OCI-LY7 (cell line): ENCODE measurements at regions not wholly inside any gene's neighbourhood (a gene's known extent, or its start where the extent isn't known, plus 50 kb on each side); places are given as distances from the start of the nearest gene placed in this dataset.

Experiments
- BruUV-seq: library from RNA; stranded (reverse); fragments of 400-500 nt; replicated peaks from 2 replicates; lab custom pipeline; 2021; lab: Mats Ljungman, UMichigan
- CTCF ChIA-PET: fragments of 300-600 bp; sonication (Branson Sonifier 250); formaldehyde crosslinking; loops from one replicate; lab custom pipeline; 2022; ENCODE audit warnings: antibody characterized with exemption; ENCODE audit not compliant: unreplicated experiment; lab: Charles Lee
- POLR2A ChIA-PET: fragments of 300-600 bp; sonication (Branson Sonifier 250); formaldehyde crosslinking; loops from one replicate; lab custom pipeline; 2022; ENCODE audit warnings: antibody characterized with exemption; lab: Charles Lee
- DNase-seq: peaks from one replicate; pipeline ENCODE4 v3.0.0-alpha.2; 2015; ENCODE audit warnings: low spot score
- H2AFZ ChIP-seq: fragments of 200-600 bp; sonication (generic), shearing (Covaris generic); 2 replicates; pipeline ENCODE4 v1.6.1; 2014; ENCODE audit warnings: mild to moderate bottlenecking, antibody characterized with exemption, low read length, moderate library complexity
- H3K27ac ChIP-seq: fragments of 200-600 bp; sonication (generic); 2 replicates; pipeline ENCODE4 v1.5.1; 2014; ENCODE audit warnings: mixed run types, low read depth, mild to moderate bottlenecking, moderate library complexity, low read length, inconsistent platforms; ENCODE audit not compliant: poor library complexity, severe bottlenecking
- H3K36me3 ChIP-seq: fragments of 200-600 bp; sonication (generic); 2 replicates; pipeline ENCODE4 v1.6.1; 2014; ENCODE audit warnings: mild to moderate bottlenecking, antibody characterized with exemption, low read length, moderate library complexity, mixed read lengths; ENCODE audit not compliant: insufficient read depth
- H3K4me1 ChIP-seq: fragments of 200-600 bp; sonication (generic); 2 replicates; pipeline ENCODE4 v1.5.1; 2014; ENCODE audit warnings: mild to moderate bottlenecking, low read length; ENCODE audit not compliant: insufficient read depth, poor library complexity, severe bottlenecking
- H3K4me2 ChIP-seq: fragments of 200-600 bp; sonication (generic); 2 replicates; pipeline ENCODE4 v1.6.1; 2014; ENCODE audit warnings: mild to moderate bottlenecking, low read length
- H3K4me3 ChIP-seq: fragments of 200-600 bp; sonication (generic); 2 replicates; pipeline ENCODE4 v1.5.1; 2014; ENCODE audit warnings: mild to moderate bottlenecking, low read depth, low read length; ENCODE audit not compliant: poor library complexity, severe bottlenecking
- H3K79me2 ChIP-seq: fragments of 200-600 bp; sonication (generic); 2 replicates; pipeline ENCODE4 v1.6.1; 2016; ENCODE audit warnings: low read depth, mild to moderate bottlenecking, low read length, moderate library complexity, mixed read lengths; ENCODE audit not compliant: insufficient read depth
- H3K9me2 ChIP-seq: fragments of 200-600 bp; sonication (generic); 2 replicates; pipeline ENCODE4 v1.6.1; 2016; ENCODE audit warnings: mild to moderate bottlenecking, low read length, mixed read lengths; ENCODE audit not compliant: insufficient read depth
- H3K9me3 ChIP-seq: fragments of 200-600 bp; sonication (generic); 2 replicates; pipeline ENCODE4 v1.6.1; 2014; ENCODE audit warnings: mild to moderate bottlenecking, mixed run types, low read length, mixed read lengths
- H4K20me1 ChIP-seq: fragments of 200-600 bp; sonication (generic); 2 replicates; pipeline ENCODE4 v1.6.1; 2014; ENCODE audit warnings: mild to moderate bottlenecking, antibody characterized with exemption, low read length, moderate library complexity, mixed read lengths; ENCODE audit not compliant: insufficient read depth
- EZH2phosphoT487 ChIP-seq: fragments of 200-600 bp; sonication (generic); IDR thresholded peaks from 2 replicates; pipeline ENCODE4 v1.6.1; 2018; ENCODE audit warnings: low read depth, borderline replicate concordance, mild to moderate bottlenecking, mixed run types, antibody characterized with exemption, low read length, moderate library complexity, mixed read lengths
- intact Hi-C: fragments of 100-400 bp; cut with micrococcal nuclease; formaldehyde crosslinking; loops from one replicate; pipeline ENCODE4 v1.10.0; 2022; ENCODE audit not compliant: unreplicated experiment
- TF ChIP-seq, protein P1 (sequence below): fragments of 200-600 bp; sonication (generic); conservative IDR thresholded peaks from 2 replicates; pipeline ENCODE4 v1.5.1; 2014; ENCODE audit warnings: mild to moderate bottlenecking, antibody characterized with exemption, low read length, moderate library complexity, mixed read lengths

DNA sequence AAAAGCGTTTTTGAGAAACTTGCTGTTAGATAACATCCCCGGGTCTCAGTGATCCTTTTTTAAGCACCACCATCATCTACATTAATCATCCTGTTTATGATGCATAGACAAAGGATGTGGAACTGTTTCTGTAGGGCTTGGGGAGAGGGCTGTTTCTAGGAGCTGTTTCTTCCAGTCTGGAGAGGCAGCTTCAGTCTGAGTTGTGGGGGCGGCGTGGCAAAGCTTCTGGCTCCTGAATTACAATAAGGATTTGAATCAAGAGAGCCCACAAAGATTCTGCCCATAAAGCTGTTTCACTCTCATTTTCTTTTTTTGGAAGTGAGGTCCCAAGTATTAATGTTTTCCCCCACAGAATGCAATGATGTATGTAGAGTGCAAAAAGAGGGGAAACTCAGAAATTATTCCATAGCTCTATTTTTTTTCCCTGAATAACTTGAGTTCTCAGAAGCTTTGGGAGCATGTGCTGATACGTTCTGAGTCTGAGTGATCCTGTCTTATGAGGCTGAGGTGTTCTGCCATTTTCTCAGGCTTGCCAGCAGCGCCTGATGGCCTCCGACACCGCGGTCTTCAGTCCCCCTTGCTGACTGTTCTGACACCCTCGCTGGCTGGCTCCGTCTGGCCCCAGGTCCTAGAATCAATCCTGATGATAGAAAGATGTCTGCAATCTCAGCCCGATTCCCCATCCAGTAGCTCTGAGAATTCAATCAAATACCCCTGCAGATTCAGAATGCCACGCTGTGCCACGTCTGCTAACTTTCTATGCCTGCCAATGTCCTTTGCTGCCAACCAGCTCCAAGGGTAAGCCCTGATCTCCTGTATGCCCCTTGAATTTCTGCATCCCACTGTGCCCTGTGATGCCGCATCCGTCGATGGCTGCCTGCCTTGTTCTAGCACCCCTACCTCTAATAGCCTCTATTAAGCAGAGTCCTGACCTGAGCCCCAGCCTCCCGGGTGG is 92.4 kb upstream of the AKT3 start:
- Histone ChIP-seq H3K9me3 (no peaks in the 10 kb centered on the region), H3K9me2 (no peaks in the 10 kb centered on the region), H2AFZ (no peak overlapping the region), H3K4me1 (no peaks in the 10 kb centered on the region), H3K27ac (no peak overlapping the region), H3K79me2 (no peaks in the 10 kb centered on the region), H3K36me3 (no peaks in the 10 kb centered on the region), H3K4me2 (no peak overlapping the region), H3K4me3 (no peak overlapping the region), H4K20me1 (no peaks in the 10 kb centered on the region)
- POLR2A ChIA-PET, result interaction anchor here (0.6 kb wide), 2 partner anchors 23 to 202 kb away, joined by 3 to 4 read pairs; no protein-coding TSS in a partner anchor
- CTCF ChIA-PET, result no interaction called here
- BruUV-seq, result no TSS peak
- DNase-seq, result no peak
- TF ChIP-seq, protein P1, sequence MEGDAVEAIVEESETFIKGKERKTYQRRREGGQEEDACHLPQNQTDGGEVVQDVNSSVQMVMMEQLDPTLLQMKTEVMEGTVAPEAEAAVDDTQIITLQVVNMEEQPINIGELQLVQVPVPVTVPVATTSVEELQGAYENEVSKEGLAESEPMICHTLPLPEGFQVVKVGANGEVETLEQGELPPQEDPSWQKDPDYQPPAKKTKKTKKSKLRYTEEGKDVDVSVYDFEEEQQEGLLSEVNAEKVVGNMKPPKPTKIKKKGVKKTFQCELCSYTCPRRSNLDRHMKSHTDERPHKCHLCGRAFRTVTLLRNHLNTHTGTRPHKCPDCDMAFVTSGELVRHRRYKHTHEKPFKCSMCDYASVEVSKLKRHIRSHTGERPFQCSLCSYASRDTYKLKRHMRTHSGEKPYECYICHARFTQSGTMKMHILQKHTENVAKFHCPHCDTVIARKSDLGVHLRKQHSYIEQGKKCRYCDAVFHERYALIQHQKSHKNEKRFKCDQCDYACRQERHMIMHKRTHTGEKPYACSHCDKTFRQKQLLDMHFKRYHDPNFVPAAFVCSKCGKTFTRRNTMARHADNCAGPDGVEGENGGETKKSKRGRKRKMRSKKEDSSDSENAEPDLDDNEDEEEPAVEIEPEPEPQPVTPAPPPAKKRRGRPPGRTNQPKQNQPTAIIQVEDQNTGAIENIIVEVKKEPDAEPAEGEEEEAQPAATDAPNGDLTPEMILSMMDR, result no peak
- TF ChIP-seq EZH2phosphoT487, result no peak
- intact Hi-C loops, result no loop called here

DNA sequence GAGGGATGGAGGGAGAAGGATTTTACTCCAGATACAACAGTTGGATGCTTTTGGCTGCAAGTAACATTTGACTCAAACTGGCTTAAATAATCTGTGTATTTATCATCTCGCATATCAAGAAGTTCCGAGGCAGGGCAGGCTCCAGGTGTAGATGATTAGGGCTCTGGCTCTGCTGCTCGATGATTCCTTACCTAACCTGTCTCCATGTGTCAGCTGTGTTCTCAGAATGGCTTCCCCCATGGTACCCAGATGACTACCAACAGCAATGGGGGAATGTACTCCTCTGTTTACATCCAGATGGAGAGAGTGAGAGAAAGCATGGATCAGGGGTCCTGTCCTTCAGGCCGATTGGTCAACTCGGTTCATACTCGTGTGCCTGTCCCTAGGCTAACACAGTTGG is 90.4 kb upstream of the AKT3 start:
- H3K36me3 ChIP-seq, result no peaks in the 10 kb centered on the region
- no peaks in the 10 kb centered on the region for H3K4me1 ChIP-seq
- POLR2A ChIA-PET, result interaction anchor here (0.6 kb wide), 2 partner anchors 488 to 1584 kb away, joined by 3 to 4 read pairs; no protein-coding TSS in a partner anchor
- CTCF ChIA-PET, result no interaction called here
- DNase-seq, result no peak
- H3K9me2 ChIP-seq, result no peaks in the 10 kb centered on the region
- no peaks in the 10 kb centered on the region for H4K20me1 ChIP-seq
- H3K4me2 ChIP-seq, result no peak overlapping the region
- BruUV-seq, result no TSS peak
- no peak overlapping the region for H2AFZ ChIP-seq
- TF ChIP-seq, protein P1, result no peak
- no peak for TF ChIP-seq EZH2phosphoT487
- H3K9me3 ChIP-seq, result no peaks in the 10 kb centered on the region
- intact Hi-C loops, result no loop called here
- no peaks in the 10 kb centered on the region for H3K79me2 ChIP-seq
- no peak overlapping the region for H3K27ac ChIP-seq
- H3K4me3 ChIP-seq, result no peak overlapping the region
